ENCODE measurements at regions not wholly inside any gene's neighbourhood (a gene's known extent, or its start where the extent isn't known, plus 50 kb on each side); places are given as distances from the start of the nearest gene placed in this dataset.

DNA sequence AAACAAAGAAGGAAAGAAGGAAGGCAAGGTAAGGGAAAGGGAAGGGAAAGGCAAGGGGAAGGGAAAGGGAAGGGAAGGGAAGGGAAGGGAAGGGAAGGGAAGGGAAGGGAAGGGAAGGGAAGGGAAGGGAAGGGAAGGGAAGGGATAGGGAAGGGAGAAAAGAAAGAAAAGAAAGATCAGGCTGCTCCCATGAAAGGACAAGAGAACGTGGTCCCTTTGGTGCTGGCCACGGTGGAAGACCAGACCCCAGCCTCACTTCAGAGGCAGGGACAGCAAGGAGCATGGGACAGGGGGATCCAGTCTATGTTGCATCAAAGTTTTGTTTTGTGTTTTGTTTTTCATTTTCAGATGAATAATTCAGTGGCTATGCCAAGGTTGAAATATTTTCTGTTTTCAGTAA is 111.4 kb upstream of the IGF1R start:
- TF ChIP-seq, protein P1, sequence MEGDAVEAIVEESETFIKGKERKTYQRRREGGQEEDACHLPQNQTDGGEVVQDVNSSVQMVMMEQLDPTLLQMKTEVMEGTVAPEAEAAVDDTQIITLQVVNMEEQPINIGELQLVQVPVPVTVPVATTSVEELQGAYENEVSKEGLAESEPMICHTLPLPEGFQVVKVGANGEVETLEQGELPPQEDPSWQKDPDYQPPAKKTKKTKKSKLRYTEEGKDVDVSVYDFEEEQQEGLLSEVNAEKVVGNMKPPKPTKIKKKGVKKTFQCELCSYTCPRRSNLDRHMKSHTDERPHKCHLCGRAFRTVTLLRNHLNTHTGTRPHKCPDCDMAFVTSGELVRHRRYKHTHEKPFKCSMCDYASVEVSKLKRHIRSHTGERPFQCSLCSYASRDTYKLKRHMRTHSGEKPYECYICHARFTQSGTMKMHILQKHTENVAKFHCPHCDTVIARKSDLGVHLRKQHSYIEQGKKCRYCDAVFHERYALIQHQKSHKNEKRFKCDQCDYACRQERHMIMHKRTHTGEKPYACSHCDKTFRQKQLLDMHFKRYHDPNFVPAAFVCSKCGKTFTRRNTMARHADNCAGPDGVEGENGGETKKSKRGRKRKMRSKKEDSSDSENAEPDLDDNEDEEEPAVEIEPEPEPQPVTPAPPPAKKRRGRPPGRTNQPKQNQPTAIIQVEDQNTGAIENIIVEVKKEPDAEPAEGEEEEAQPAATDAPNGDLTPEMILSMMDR (IDR thresholded peaks at IDR 0.05; ENCODE audit: low read length) = no peak
- no peak for TF ChIP-seq EZH2 (IDR thresholded peaks at IDR 0.05; ENCODE audit: borderline replicate concordance, low read length)
